Bronchial epithelial cell (primary cell): ENCODE measurements at regions not wholly inside any gene's neighbourhood (a gene's known extent, or its start where the extent isn't known, plus 50 kb on each side); places are given as distances from the start of the nearest gene placed in this dataset.
A peak's percentile ranks its signal among the peaks of the same experiment; 100 is the strongest.

Experiments used
- DNase-seq: peaks from one replicate; pipeline ENCODE4 v3.0.0-alpha.2; 2010; ENCODE audit warnings: low read depth
- FAIRE-seq: peaks from 2 replicates; lab custom pipeline; 2011; peaks lifted over from hg19 to GRCh38; lab: Jason Lieb, UNC
- H3K27me3 ChIP-seq: 2 replicates; pipeline ENCODE4 v1.5.1; 2011; ENCODE audit warnings: low read length; ENCODE audit not compliant: control insufficient read depth, insufficient read depth
- H3K36me3 ChIP-seq: 2 replicates; pipeline ENCODE4 v1.5.1; 2011; ENCODE audit warnings: low read length; ENCODE audit not compliant: control insufficient read depth, insufficient read depth
- H3K4me3 ChIP-seq: 2 replicates; pipeline ENCODE4 v1.5.1; 2011; ENCODE audit warnings: mild to moderate bottlenecking, low read depth, low read length, control low read depth
- TF ChIP-seq, protein P1 (sequence below): IDR thresholded peaks from 2 replicates; pipeline ENCODE4 v1.5.1; 2011; ENCODE audit warnings: mild to moderate bottlenecking, moderate library complexity, low read length, control low read depth, inconsistent platforms; ENCODE audit not compliant: insufficient read depth, severe bottlenecking

GRCh38 chr9:11946531-11946930 is 746.7 kb upstream of the TYRP1 start:
- DNase-seq: peak; percentile 37
- Histone ChIP-seq H3K36me3 (no peaks in the 10 kb centered on the region), H3K27me3 (no peaks in the 10 kb centered on the region), H3K4me3 (no peak overlapping the region)
- no peak for FAIRE-seq
- TF ChIP-seq, protein P1, sequence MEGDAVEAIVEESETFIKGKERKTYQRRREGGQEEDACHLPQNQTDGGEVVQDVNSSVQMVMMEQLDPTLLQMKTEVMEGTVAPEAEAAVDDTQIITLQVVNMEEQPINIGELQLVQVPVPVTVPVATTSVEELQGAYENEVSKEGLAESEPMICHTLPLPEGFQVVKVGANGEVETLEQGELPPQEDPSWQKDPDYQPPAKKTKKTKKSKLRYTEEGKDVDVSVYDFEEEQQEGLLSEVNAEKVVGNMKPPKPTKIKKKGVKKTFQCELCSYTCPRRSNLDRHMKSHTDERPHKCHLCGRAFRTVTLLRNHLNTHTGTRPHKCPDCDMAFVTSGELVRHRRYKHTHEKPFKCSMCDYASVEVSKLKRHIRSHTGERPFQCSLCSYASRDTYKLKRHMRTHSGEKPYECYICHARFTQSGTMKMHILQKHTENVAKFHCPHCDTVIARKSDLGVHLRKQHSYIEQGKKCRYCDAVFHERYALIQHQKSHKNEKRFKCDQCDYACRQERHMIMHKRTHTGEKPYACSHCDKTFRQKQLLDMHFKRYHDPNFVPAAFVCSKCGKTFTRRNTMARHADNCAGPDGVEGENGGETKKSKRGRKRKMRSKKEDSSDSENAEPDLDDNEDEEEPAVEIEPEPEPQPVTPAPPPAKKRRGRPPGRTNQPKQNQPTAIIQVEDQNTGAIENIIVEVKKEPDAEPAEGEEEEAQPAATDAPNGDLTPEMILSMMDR: no peak

DNA sequence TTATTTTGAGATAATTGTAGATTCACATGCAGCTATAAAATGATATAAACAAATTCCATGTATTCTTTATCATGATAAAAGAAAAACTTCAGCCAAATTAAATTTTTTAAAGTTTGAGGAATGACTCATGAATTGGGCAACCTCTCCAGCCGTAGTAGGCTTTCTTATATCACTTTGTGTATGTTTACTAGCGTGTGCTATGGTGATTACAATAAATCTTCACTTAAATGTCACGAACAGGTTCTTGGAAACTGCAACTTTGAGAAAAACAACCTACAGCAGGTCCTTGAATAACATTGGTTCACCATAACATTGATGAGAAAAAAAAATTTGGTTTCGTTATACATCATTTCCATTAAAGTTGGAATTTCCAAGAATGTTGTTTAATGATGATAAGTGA is 730.9 kb upstream of the TYRP1 start:
- TF ChIP-seq, protein P1: no peak
- no peaks in the 10 kb centered on the region for H3K27me3 ChIP-seq
- FAIRE-seq (no peak), DNase-seq (no peak)
- H3K36me3 ChIP-seq: no peaks in the 10 kb centered on the region
- no peak overlapping the region for H3K4me3 ChIP-seq

GRCh38 chr9:11966786-11967185 is 726.4 kb upstream of the TYRP1 start:
- DNase-seq (no peak), FAIRE-seq (no peak)
- TF ChIP-seq, protein P1: no peak

GRCh38 chr9:11968631-11969030 is 724.6 kb upstream of the TYRP1 start:
- TF ChIP-seq, protein P1: no peak
- H3K36me3 ChIP-seq: no peaks in the 10 kb centered on the region
- no peaks in the 10 kb centered on the region for H3K27me3 ChIP-seq
- H3K4me3 ChIP-seq: no peak overlapping the region
- FAIRE-seq (no peak), DNase-seq (no peak)

More at GRCh38 chr9:11966786-11967185, 726.4 kb upstream of the TYRP1 start:
- Histone ChIP-seq H3K27me3 (no peaks in the 10 kb centered on the region), H3K36me3 (no peaks in the 10 kb centered on the region), H3K4me3 (no peak overlapping the region)

DNA sequence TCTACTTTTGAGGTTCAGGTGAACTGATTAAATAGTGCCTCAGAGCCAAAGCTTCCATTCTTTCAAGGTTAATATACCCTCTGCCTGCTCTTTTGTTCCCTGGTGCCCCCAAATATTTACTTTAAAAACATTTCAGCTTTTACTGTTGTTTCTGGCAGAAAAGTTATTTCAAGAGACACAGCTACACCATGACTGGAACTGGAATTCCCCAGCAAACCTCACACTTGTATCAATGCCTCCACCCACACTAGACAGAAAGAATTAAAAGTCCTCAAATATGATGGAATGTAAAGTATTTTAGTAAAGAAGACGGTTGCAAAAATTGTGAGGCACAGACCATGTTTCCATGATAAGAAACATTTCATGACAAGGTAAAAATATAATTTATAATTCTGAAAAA is 720.2 kb upstream of the TYRP1 start:
- FAIRE-seq: no peak
- no peak for DNase-seq
- no peaks in the 10 kb centered on the region for H3K27me3 ChIP-seq
- no peak overlapping the region for H3K4me3 ChIP-seq
- H3K36me3 ChIP-seq: no peaks in the 10 kb centered on the region
- TF ChIP-seq, protein P1: no peak

GRCh38 chr9:11973511-11973910 is 719.7 kb upstream of the TYRP1 start:
- no peak for FAIRE-seq
- Histone ChIP-seq H3K36me3 (no peaks in the 10 kb centered on the region), H3K4me3 (no peak overlapping the region), H3K27me3 (no peaks in the 10 kb centered on the region)
- TF ChIP-seq, protein P1: no peak
- DNase-seq: no peak
